ENCODE measurements at regions not wholly inside any gene's neighbourhood (a gene's known extent, or its start where the extent isn't known, plus 50 kb on each side); places are given as distances from the start of the nearest gene placed in this dataset.

GRCh38 chr7:115840702-115841101, 189.9 kb downstream of the TFEC start:
- H4K20me1 ChIP-seq (ENCODE audit: insufficient read depth, low read length) = no peaks in the 10 kb centered on the region
- H3K4me2 ChIP-seq (ENCODE audit: low read depth, low read length) = no peak overlapping the region
- H3K9me3 ChIP-seq (ENCODE audit: control insufficient read depth, insufficient read depth, low read length) = no peaks in the 10 kb centered on the region
- no peak overlapping the region for H2BK20ac ChIP-seq (ENCODE audit: low read depth, low read length)
- H3K4me1 ChIP-seq (ENCODE audit: control insufficient read depth, insufficient read depth, low read length) = no peaks in the 10 kb centered on the region
- H3K4me3 ChIP-seq (ENCODE audit: insufficient read depth, low read depth, low read length) = no peak overlapping the region
- POLR2A ChIA-PET (ENCODE audit: unreplicated experiment) = no interaction called here
- H4K8ac ChIP-seq (ENCODE audit: low read depth in 2 of 2, low read length in 2 of 2) = no peak overlapping the region
- no peak overlapping the region for H3K4ac ChIP-seq (ENCODE audit: low read depth, low read length)
- ATAC-seq (ENCODE audit: low read depth) = peak; percentile 57
- H3K27me3 ChIP-seq (ENCODE audit: control insufficient read depth, insufficient read depth, low read length) = no peaks in the 10 kb centered on the region
- H3K27ac ChIP-seq (ENCODE audit: insufficient read depth, low read length) = no peak overlapping the region
- no peak for DNase-seq
- no peak overlapping the region for H4K91ac ChIP-seq (ENCODE audit: insufficient read depth, low read depth, low read length)
- no peaks in the 10 kb centered on the region for H3K79me1 ChIP-seq (ENCODE audit: low read depth in 1 of 2, low read length in 2 of 2)
- H3K9me1 ChIP-seq (ENCODE audit: insufficient read depth, low read length) = no peaks in the 10 kb centered on the region
- H2BK120ac ChIP-seq (ENCODE audit: low read depth, low read length) = no peak overlapping the region
- H4K5ac ChIP-seq (ENCODE audit: low read depth, low read length) = no peak overlapping the region
- no peaks in the 10 kb centered on the region for H3K36me3 ChIP-seq (ENCODE audit: control insufficient read depth, insufficient read depth, low read length)
- H3K18ac ChIP-seq (ENCODE audit: low read depth, low read length) = no peak overlapping the region
- no peak overlapping the region for H3K23ac ChIP-seq (ENCODE audit: low read depth, low read length)
- no peak overlapping the region for H2AFZ ChIP-seq (replicated peaks; ENCODE audit: low read length, poor library complexity)
- in situ Hi-C loops (cut with MboI; ENCODE audit: low sequenced_read_pairs) = no loop called here
- no CpG with 5 or more reads among the region's 3 CpGs for WGBS, 2 experiments (ENCODE audit: extremely low coverage in 2 of 2, insufficient read length in 1 of 2)
- CTCF ChIA-PET = no interaction called here
- no peak overlapping the region for H2BK15ac ChIP-seq (ENCODE audit: low read depth, low read length)
- BruUV-seq (replicated peaks) = no TSS peak
- no peak overlapping the region for H3K14ac ChIP-seq (replicated peaks; ENCODE audit: low read depth, low read length)
- H3K9ac ChIP-seq (ENCODE audit: low read depth, low read length) = no peak overlapping the region
- no peak overlapping the region for H2AK5ac ChIP-seq (ENCODE audit: low read depth, low read length)
- H2BK5ac ChIP-seq (ENCODE audit: low read depth, low read length, poor library complexity, severe bottlenecking) = no peak overlapping the region
- dilution Hi-C loops (cut with HindIII; ENCODE audit: low sequenced_read_pairs, unreplicated experiment) = no loop called here
- intact Hi-C loops (cut with micrococcal nuclease) = no loop called here
- H3K56ac ChIP-seq (ENCODE audit: extremely low read depth, insufficient read depth, low read length) = no peak overlapping the region
- H2AK9ac ChIP-seq (replicated peaks; ENCODE audit: low read depth, low read length, poor library complexity) = no peak overlapping the region
- TF ChIP-seq MAZ (IDR thresholded peaks at IDR 0.05; ENCODE audit: borderline replicate concordance, low read depth, low read length) (no peak), CHD1 (IDR thresholded peaks at IDR 0.05; ENCODE audit: low read depth, low read length) (no peak), RCOR1 (IDR thresholded peaks at IDR 0.05; ENCODE audit: insufficient replicate concordance, low read length) (no peak)
- TF ChIP-seq, protein P1, sequence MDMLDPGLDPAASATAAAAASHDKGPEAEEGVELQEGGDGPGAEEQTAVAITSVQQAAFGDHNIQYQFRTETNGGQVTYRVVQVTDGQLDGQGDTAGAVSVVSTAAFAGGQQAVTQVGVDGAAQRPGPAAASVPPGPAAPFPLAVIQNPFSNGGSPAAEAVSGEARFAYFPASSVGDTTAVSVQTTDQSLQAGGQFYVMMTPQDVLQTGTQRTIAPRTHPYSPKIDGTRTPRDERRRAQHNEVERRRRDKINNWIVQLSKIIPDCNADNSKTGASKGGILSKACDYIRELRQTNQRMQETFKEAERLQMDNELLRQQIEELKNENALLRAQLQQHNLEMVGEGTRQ (IDR thresholded peaks at IDR 0.05; ENCODE audit: low read depth, low read length) = no peak
